SU-DHL-6 (cell line): ENCODE measurements at regions not wholly inside any gene's neighbourhood (a gene's known extent, or its start where the extent isn't known, plus 50 kb on each side); places are given as distances from the start of the nearest gene placed in this dataset.
"Not testable (repeated sequence)": the region's sequence is repeated elsewhere in the genome, so short reads cannot be mapped to it uniquely, and the experiment has no call there.

ENCODE experiments used
- H2AFZ ChIP-seq: fragments of 200-600 bp; sonication (generic); 2 replicates; pipeline ENCODE4 v1.6.1; 2014; ENCODE audit warnings: low read depth, mild to moderate bottlenecking, moderate library complexity, mixed read lengths, antibody characterized with exemption, low read length; ENCODE audit not compliant: severe bottlenecking
- H3F3A ChIP-seq: fragments of 200-600 bp; shearing (Covaris generic); 2 replicates; pipeline ENCODE4 v1.6.0; 2016; ENCODE audit warnings: antibody characterized with exemption, mild to moderate bottlenecking; ENCODE audit not compliant: insufficient read depth
- H3K27ac ChIP-seq: fragments of 200-600 bp; sonication (generic); 2 replicates; pipeline ENCODE4 v1.5.1; 2016; ENCODE audit warnings: low read depth, mild to moderate bottlenecking, low read length, moderate library complexity, mixed read lengths
- H3K27me3 ChIP-seq: fragments of 200-600 bp; sonication (generic), shearing (Covaris generic); 2 replicates; pipeline ENCODE4 v1.6.0; 2014; ENCODE audit warnings: mild to moderate bottlenecking, low read length
- H3K36me3 ChIP-seq: fragments of 200-600 bp; sonication (generic); 2 replicates; pipeline ENCODE4 v1.6.1; 2014; ENCODE audit warnings: mild to moderate bottlenecking, low read length, mixed read lengths
- H3K4me2 ChIP-seq: fragments of 300-600, 200-600 bp; shearing (Covaris generic), sonication (generic); 2 replicates; pipeline ENCODE4 v1.6.0; 2014; ENCODE audit warnings: low read length, low read depth, mild to moderate bottlenecking; ENCODE audit not compliant: poor library complexity, severe bottlenecking
- H3K4me3 ChIP-seq: fragments of 200-600 bp; sonication (generic); 2 replicates; pipeline ENCODE4 v1.5.1; 2014; ENCODE audit warnings: antibody characterized with exemption, low read length, mild to moderate bottlenecking, mixed read lengths; ENCODE audit not compliant: insufficient read depth, poor library complexity, severe bottlenecking
- H3K79me2 ChIP-seq: fragments of 200-600 bp; sonication (generic); 2 replicates; pipeline ENCODE4 v1.6.1; 2014; ENCODE audit warnings: mild to moderate bottlenecking, low read length, moderate library complexity; ENCODE audit not compliant: insufficient read depth
- H3K9ac ChIP-seq: fragments of 200-600 bp; sonication (generic); 2 replicates; pipeline ENCODE4 v1.7.0; 2014; ENCODE audit warnings: mild to moderate bottlenecking, low read length
- H3K9me2 ChIP-seq: fragments of 200-600 bp; sonication (generic); replicated peaks from 2 replicates; pipeline ENCODE4 v1.6.1; 2014; ENCODE audit warnings: low read length; ENCODE audit not compliant: insufficient read depth
- H3K9me3 ChIP-seq: fragments of 200-600 bp; sonication (generic); 2 replicates; pipeline ENCODE4 v1.6.1; 2014; ENCODE audit warnings: low read length, mixed read lengths; ENCODE audit not compliant: insufficient read depth
- H4K20me1 ChIP-seq: fragments of 200-600 bp; sonication (generic); 2 replicates; pipeline ENCODE4 v1.6.1; 2014; ENCODE audit warnings: low read depth, mild to moderate bottlenecking, antibody characterized with exemption, low read length, moderate library complexity, mixed read lengths
- EZH2phosphoT487 ChIP-seq: fragments of 200-600 bp; sonication (generic), shearing (Covaris generic); conservative IDR thresholded peaks from 2 replicates; pipeline ENCODE4 v1.6.1; 2018; ENCODE audit warnings: mild to moderate bottlenecking, antibody characterized with exemption, low read length, moderate library complexity, mixed read lengths
- TF ChIP-seq, protein P1 (sequence below): fragments of 200-600 bp; sonication (generic); IDR thresholded peaks from one replicate; pipeline ENCODE4 v1.5.1; 2017; ENCODE audit warnings: antibody characterized with exemption, mild to moderate bottlenecking, low read length, moderate library complexity; ENCODE audit not compliant: insufficient read depth, poor library complexity, severe bottlenecking

DNA sequence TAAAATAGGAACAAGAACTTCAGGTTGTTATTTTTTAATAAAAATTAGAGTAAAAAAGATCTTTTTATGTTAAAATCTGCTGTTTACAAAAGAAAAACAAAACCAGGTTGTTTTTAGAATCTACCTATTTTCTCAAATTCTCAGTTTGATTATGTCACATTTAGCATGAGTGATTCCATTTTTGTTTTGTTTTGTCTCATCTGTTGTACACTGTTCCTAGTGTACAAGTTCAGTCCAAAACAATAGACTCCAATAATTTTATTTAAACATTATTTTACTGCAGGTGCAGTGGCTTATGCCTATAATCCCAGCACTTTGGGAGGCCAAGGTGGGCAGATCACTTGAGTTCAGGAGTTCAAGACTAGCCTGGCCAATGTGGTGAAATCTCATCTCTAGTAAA lies 2142.7 kb downstream of the TP53TG3F start:
- Histone ChIP-seq H3K4me3 (no peak overlapping the region), H3K9ac (no peak overlapping the region), H3K27me3 (no peaks in the 10 kb centered on the region), H3K79me2 (no peaks in the 10 kb centered on the region), H3K9me2 (no peaks in the 10 kb centered on the region), H3F3A (no peaks in the 10 kb centered on the region), H2AFZ (no peak overlapping the region), H3K4me2 (no peak overlapping the region), H4K20me1 (no peaks in the 10 kb centered on the region), H3K9me3 (no peaks in the 10 kb centered on the region), H3K36me3 (no peaks in the 10 kb centered on the region), H3K27ac (no peak overlapping the region)
- TF ChIP-seq, protein P1, sequence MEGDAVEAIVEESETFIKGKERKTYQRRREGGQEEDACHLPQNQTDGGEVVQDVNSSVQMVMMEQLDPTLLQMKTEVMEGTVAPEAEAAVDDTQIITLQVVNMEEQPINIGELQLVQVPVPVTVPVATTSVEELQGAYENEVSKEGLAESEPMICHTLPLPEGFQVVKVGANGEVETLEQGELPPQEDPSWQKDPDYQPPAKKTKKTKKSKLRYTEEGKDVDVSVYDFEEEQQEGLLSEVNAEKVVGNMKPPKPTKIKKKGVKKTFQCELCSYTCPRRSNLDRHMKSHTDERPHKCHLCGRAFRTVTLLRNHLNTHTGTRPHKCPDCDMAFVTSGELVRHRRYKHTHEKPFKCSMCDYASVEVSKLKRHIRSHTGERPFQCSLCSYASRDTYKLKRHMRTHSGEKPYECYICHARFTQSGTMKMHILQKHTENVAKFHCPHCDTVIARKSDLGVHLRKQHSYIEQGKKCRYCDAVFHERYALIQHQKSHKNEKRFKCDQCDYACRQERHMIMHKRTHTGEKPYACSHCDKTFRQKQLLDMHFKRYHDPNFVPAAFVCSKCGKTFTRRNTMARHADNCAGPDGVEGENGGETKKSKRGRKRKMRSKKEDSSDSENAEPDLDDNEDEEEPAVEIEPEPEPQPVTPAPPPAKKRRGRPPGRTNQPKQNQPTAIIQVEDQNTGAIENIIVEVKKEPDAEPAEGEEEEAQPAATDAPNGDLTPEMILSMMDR, result no peak
- no peak for TF ChIP-seq EZH2phosphoT487

DNA sequence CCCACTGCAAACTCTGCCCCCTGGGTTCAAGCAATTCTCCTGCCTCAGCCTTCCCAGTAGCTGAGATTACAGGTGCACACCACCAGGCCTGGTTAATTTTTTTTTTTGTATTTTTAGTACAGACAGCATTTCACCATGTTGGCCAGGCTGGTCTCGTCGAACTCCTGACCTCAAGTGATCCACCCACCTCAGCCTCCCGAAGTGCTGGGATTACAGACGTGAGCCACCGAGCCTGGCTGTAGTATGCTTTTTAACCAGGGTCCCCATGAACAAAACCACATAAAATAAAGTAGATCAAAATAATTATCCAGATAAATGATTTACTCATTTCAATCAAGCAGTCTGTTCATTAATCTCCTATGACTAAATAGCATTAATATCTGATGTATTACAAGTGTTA lies 2144.0 kb downstream of the TP53TG3F start:
- H3K9me2 ChIP-seq, H3K36me3 ChIP-seq: not testable (repeated sequence)

DNA sequence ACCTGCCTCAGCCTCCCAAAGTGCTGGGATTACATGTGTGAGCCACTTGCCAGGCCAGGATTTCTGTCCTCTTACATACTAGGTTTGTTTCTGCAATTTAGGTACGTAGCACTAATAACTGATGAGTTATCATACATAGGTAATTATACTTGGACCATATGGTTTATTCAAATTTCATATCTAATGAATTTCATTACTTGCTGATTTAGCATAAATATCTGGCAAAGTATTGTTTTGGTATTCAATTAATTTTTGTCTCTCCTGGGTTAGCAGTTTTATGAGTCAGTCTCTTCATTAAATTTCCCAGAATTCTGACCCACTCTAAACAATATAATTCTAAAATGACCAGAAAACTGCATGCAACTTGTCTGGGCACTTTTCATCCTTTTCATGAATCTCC lies 2146.5 kb downstream of the TP53TG3F start:
- H3K4me2 ChIP-seq, result no peak overlapping the region
- no peak overlapping the region for H3K4me3 ChIP-seq
- no peak overlapping the region for H3K27ac ChIP-seq
- no peaks in the 10 kb centered on the region for H3K9me3 ChIP-seq
- H3K27me3 ChIP-seq, result no peaks in the 10 kb centered on the region
- H3K36me3 ChIP-seq, result no peaks in the 10 kb centered on the region
- no peaks in the 10 kb centered on the region for H3K79me2 ChIP-seq
- no peaks in the 10 kb centered on the region for H3K9me2 ChIP-seq
- no peak for TF ChIP-seq EZH2phosphoT487
- TF ChIP-seq, protein P1, result no peak
- H3K9ac ChIP-seq, result no peak overlapping the region
- no peaks in the 10 kb centered on the region for H3F3A ChIP-seq
- H2AFZ ChIP-seq, result no peak overlapping the region
- H4K20me1 ChIP-seq, result no peaks in the 10 kb centered on the region

More for the DNA sequence above, 2144.0 kb downstream of the TP53TG3F start:
- H3K27me3 ChIP-seq, H3K4me3 ChIP-seq, H3K4me2 ChIP-seq, H3K27ac ChIP-seq, H3K79me2 ChIP-seq, H3F3A ChIP-seq, H2AFZ ChIP-seq, H4K20me1 ChIP-seq, H3K9ac ChIP-seq, H3K9me3 ChIP-seq: not testable (repeated sequence)

DNA sequence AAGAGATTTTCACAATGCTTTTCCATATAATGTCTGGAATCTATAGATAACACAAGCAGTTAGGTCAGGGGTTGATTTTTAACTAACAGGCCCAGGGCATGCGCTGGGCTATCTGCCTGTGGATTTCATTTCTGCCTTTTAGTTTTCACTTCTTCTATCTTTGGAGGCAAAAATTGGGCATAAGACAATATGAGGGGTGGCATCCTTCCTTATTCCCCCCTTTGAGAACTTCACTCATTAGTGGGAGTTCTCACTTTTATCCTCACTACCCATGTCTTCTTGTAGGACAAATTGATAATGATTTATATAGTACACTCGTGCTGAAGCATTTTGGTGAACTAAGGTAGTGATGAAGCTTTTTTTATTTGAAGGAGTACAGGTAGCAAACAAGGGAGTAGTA lies 2155.5 kb downstream of the TP53TG3F start:
- not testable (repeated sequence) for H3K27me3 ChIP-seq, H4K20me1 ChIP-seq, H3K27ac ChIP-seq, H3K4me2 ChIP-seq, H3K79me2 ChIP-seq, H3K4me3 ChIP-seq, H3K9me3 ChIP-seq, H3K9ac ChIP-seq, H3K36me3 ChIP-seq, H2AFZ ChIP-seq, H3K9me2 ChIP-seq, H3F3A ChIP-seq

DNA sequence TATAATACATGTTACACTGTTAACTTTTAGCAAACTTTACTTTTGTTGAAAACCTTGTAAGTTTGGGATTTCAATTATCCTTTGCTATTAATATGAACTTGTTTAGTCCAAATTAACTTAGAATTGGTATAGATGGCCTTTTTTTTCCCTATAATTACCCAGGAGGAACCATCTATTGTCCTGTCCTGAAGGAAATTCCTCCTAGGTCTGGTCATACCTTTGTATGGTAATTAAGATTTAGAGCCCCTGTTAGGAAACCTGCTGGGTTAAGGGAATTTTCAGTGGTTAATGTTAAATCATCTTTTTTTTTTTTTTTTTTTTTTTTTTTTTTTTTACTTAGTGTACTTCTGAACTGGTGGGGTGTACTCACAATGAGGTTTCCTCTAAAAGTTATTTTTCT lies 2159.8 kb downstream of the TP53TG3F start:
- H3K79me2 ChIP-seq, H4K20me1 ChIP-seq, H3F3A ChIP-seq, H3K9me3 ChIP-seq, H3K9me2 ChIP-seq, H2AFZ ChIP-seq, H3K27ac ChIP-seq, H3K27me3 ChIP-seq, H3K9ac ChIP-seq, H3K4me2 ChIP-seq, H3K4me3 ChIP-seq, H3K36me3 ChIP-seq: not testable (repeated sequence)
